H1 (cell line): ENCODE measurements at regions not wholly inside any gene's neighbourhood (a gene's known extent, or its start where the extent isn't known, plus 50 kb on each side); places are given as distances from the start of the nearest gene placed in this dataset.

Source experiments
- CTCF ChIA-PET: fragments of 300-600 bp; sonication (Branson Sonifier 250); formaldehyde crosslinking; loops from one replicate; lab custom pipeline; 2021; ENCODE audit not compliant: partially characterized antibody; lab: Charles Lee
- POLR2A ChIA-PET: fragments of 300-600 bp; sonication (Branson Sonifier 250); formaldehyde crosslinking; loops from one replicate; lab custom pipeline; 2021; ENCODE audit warnings: inconsistent platforms; ENCODE audit not compliant: partially characterized antibody; lab: Charles Lee
- DNase-seq, 2 experiments: peaks; one replicate each; pipeline versions ENCODE4 v3.0.0 to v3.0.0-alpha.2; 2010 to 2022; ENCODE audit warnings: low spot score in 2 of 2, low read depth in 1 of 2, mixed read lengths in 1 of 2
- FAIRE-seq: peaks from 2 replicates; lab custom pipeline; 2011; peaks lifted over from hg19 to GRCh38; lab: Jason Lieb, UNC
- H2AFZ ChIP-seq: 2 replicates; pipeline ENCODE4 v1.8.1; 2012; ENCODE audit warnings: low read length, inconsistent platforms
- H2AK5ac ChIP-seq: 2 replicates; pipeline ENCODE4 v1.6.1; 2013; ENCODE audit warnings: low read depth, low read length
- H2BK120ac ChIP-seq: replicated peaks from 2 replicates; pipeline ENCODE3; 2013; ENCODE audit warnings: low read depth, low read length, inconsistent platforms
- H2BK12ac ChIP-seq: 2 replicates; pipeline ENCODE4 v1.6.1; 2013; ENCODE audit warnings: low read depth, low read length
- H2BK15ac ChIP-seq: 2 replicates; pipeline ENCODE4 v1.6.1; 2013; ENCODE audit warnings: low read length
- H2BK20ac ChIP-seq: 2 replicates; pipeline ENCODE4 v1.6.1; 2013; ENCODE audit warnings: low read length
- H2BK5ac ChIP-seq: 2 replicates; pipeline ENCODE4 v1.6.1; 2013; ENCODE audit warnings: low read depth, low read length
- H3K14ac ChIP-seq: 2 replicates; pipeline ENCODE4 v1.6.1; 2013; ENCODE audit warnings: inconsistent platforms; ENCODE audit not compliant: insufficient read length
- H3K18ac ChIP-seq: 2 replicates; pipeline ENCODE4 v1.6.1; 2013; ENCODE audit warnings: low read length; ENCODE audit errors: extremely low read depth
- H3K23ac ChIP-seq: 2 replicates; pipeline ENCODE4 v1.6.1; 2013; ENCODE audit warnings: inconsistent platforms; ENCODE audit not compliant: insufficient read length
- H3K23me2 ChIP-seq: 2 replicates; pipeline ENCODE4 v1.6.1; 2013; ENCODE audit warnings: low read depth, low read length
- H3K27ac ChIP-seq: 2 replicates; pipeline ENCODE4 v1.6.1; 2011; ENCODE audit warnings: low read depth, low read length, inconsistent platforms
- H3K27me3 ChIP-seq, 4 experiments: replicated peaks in 1 of 4; 1 replicate in 1 of 4; 2 replicates in 3 of 4; pipeline versions ENCODE4 v1.6.1 to v1.8.1; 2011 to 2013; ENCODE audit warnings: low read length in 3 of 4, mild to moderate bottlenecking in 3 of 4, inconsistent platforms in 2 of 4, mixed read lengths in 2 of 4, moderate library complexity in 1 of 4; ENCODE audit not compliant: control insufficient read depth in 3 of 4, insufficient read depth in 3 of 4; ENCODE audit errors: extremely low read depth in 1 of 4
- H3K36me3 ChIP-seq, 4 experiments: 2 replicates each; pipeline versions ENCODE4 v1.6.1 to v1.8.1; 2011 to 2013; ENCODE audit warnings: mild to moderate bottlenecking in 4 of 4, low read length in 3 of 4, moderate library complexity in 2 of 4, control low read depth in 1 of 4, inconsistent platforms in 1 of 4; ENCODE audit not compliant: insufficient read depth in 4 of 4, control insufficient read depth in 2 of 4
- H3K4ac ChIP-seq: replicated peaks from 2 replicates; pipeline ENCODE3; 2013; ENCODE audit warnings: low read length, low read depth, mixed read lengths, inconsistent platforms; ENCODE audit not compliant: insufficient read length
- H3K4me1 ChIP-seq, 4 experiments: replicated peaks in 1 of 4; 1 replicate in 1 of 4; 2 replicates in 3 of 4; pipeline versions ENCODE4 v1.6.1 to v1.8.1; 2011 to 2013; ENCODE audit warnings: low read length in 3 of 4, inconsistent platforms in 2 of 4, mixed read lengths in 1 of 4; ENCODE audit not compliant: insufficient read depth in 4 of 4, control insufficient read depth in 3 of 4
- H3K4me2 ChIP-seq, 2 experiments: 2 replicates each; pipeline versions ENCODE4 v1.6.1 to v1.8.1; 2011 to 2013; ENCODE audit warnings: low read depth in 2 of 2, low read length in 2 of 2, control low read depth in 1 of 2, inconsistent platforms in 1 of 2, mild to moderate bottlenecking in 1 of 2; ENCODE audit not compliant: insufficient read depth in 1 of 2
- H3K4me3 ChIP-seq, 4 experiments: fragments of 200-600, 300-600 bp in 1 of 4; sonication (generic), shearing (Covaris generic), sonication (Bioruptor Twin) in 1 of 4; 2 replicates each; pipeline versions ENCODE4 v1.5.1 to v1.8.1; 2011 to 2016; ENCODE audit warnings: low read length in 4 of 4, low read depth in 3 of 4, control low read depth in 2 of 4, inconsistent platforms in 2 of 4, mild to moderate bottlenecking in 2 of 4, mixed read lengths in 1 of 4, moderate library complexity in 1 of 4; ENCODE audit not compliant: insufficient read depth in 2 of 4; ENCODE audit errors: extremely low read depth in 1 of 4
- H3K56ac ChIP-seq: replicated peaks from 2 replicates; pipeline ENCODE3; 2013; ENCODE audit warnings: low read depth, mild to moderate bottlenecking, mixed read lengths, low read length, inconsistent platforms; ENCODE audit not compliant: insufficient read length
- H3K79me1 ChIP-seq: 2 replicates; pipeline ENCODE4 v1.6.1; 2013; ENCODE audit warnings: low read depth, low read length, control low read depth
- H3K79me2 ChIP-seq, 2 experiments: 2 replicates each; pipeline versions ENCODE4 v1.6.1 to v1.8.1; 2012 to 2013; ENCODE audit warnings: low read length in 2 of 2, mild to moderate bottlenecking in 2 of 2, inconsistent platforms in 1 of 2; ENCODE audit not compliant: insufficient read depth in 2 of 2, control insufficient read depth in 1 of 2
- H3K9ac ChIP-seq, 4 experiments: replicated peaks in 1 of 4; 1 replicate in 1 of 4; 2 replicates in 3 of 4; pipeline versions ENCODE4 v1.6.1 to v1.8.1; 2011 to 2013; ENCODE audit warnings: low read depth in 3 of 4, low read length in 3 of 4, control low read depth in 2 of 4, mild to moderate bottlenecking in 2 of 4, moderate library complexity in 2 of 4, inconsistent platforms in 1 of 4; ENCODE audit errors: extremely low read depth in 1 of 4
- H3K9me3 ChIP-seq, 2 experiments: 2 replicates each; pipeline versions ENCODE4 v1.6.1 to v1.8.1; 2012 to 2013; ENCODE audit warnings: mild to moderate bottlenecking in 2 of 2, moderate library complexity in 2 of 2, control low read depth in 1 of 2, inconsistent platforms in 1 of 2, low read depth in 1 of 2, low read length in 1 of 2, mixed read lengths in 1 of 2; ENCODE audit not compliant: insufficient read depth in 2 of 2
- H4K20me1 ChIP-seq, 2 experiments: replicated peaks in 1 of 2; 2 replicates each; pipeline versions ENCODE3 to v1.8.1; 2011 to 2013; ENCODE audit warnings: inconsistent platforms in 2 of 2, low read length in 2 of 2, mild to moderate bottlenecking in 1 of 2; ENCODE audit not compliant: insufficient read depth in 2 of 2, control insufficient read depth in 1 of 2
- H4K5ac ChIP-seq: 2 replicates; pipeline ENCODE4 v1.6.1; 2013; ENCODE audit warnings: low read length, low read depth, mixed read lengths, inconsistent platforms; ENCODE audit not compliant: insufficient read length
- H4K8ac ChIP-seq: 2 replicates; pipeline ENCODE4 v1.8.0; 2013; ENCODE audit warnings: mild to moderate bottlenecking, moderate library complexity, low read length, inconsistent platforms; ENCODE audit not compliant: insufficient read depth; ENCODE audit errors: extremely low read depth
- H4K91ac ChIP-seq: replicated peaks from 2 replicates; pipeline ENCODE3; 2013; ENCODE audit warnings: low read length, mixed read lengths, inconsistent platforms; ENCODE audit not compliant: insufficient read length
- ASH2L ChIP-seq: fragments of 200-600, 300-600 bp; sonication (generic); IDR thresholded peaks from one replicate; pipeline ENCODE4 v1.7.1; 2017; ENCODE audit warnings: low read length
- CBX5 ChIP-seq: fragments of 300-800, 300-1000 bp; sonication (generic); IDR thresholded peaks from 2 replicates; pipeline ENCODE4 v1.7.1; 2016; ENCODE audit warnings: antibody characterized with exemption, low read length, low read depth
- RFX5 ChIP-seq: IDR thresholded peaks from 2 replicates; pipeline ENCODE4 v1.6.1; 2011; ENCODE audit warnings: low read depth, low read length, improper control_type of control experiment, borderline replicate concordance
- RNF2 ChIP-seq: fragments of 200-900, 300-1000 bp; sonication (generic); IDR thresholded peaks from 2 replicates; pipeline ENCODE4 v1.7.1; 2016; ENCODE audit warnings: borderline replicate concordance, low read depth, mild to moderate bottlenecking, antibody characterized with exemption, low read length; ENCODE audit not compliant: poor library complexity, severe bottlenecking; ENCODE audit errors: missing control alignments
- SIX5 ChIP-seq: IDR thresholded peaks from 2 replicates; pipeline ENCODE4 v1.6.1; 2011; ENCODE audit warnings: mild to moderate bottlenecking, low read depth, low read length
- TCF12 ChIP-seq: IDR thresholded peaks from 2 replicates; pipeline ENCODE4 v1.6.1; 2011; ENCODE audit warnings: low read depth, mild to moderate bottlenecking, low read length
- ZNF274 ChIP-seq: IDR thresholded peaks from 2 replicates; pipeline ENCODE4 v1.7.0; 2012; ENCODE audit warnings: low read length, borderline replicate concordance; ENCODE audit errors: extremely low read depth
- WGBS, 2 experiments: shearing (Covaris generic) in 1 of 2; methylation state at CpG; one replicate each; pipeline versions ENCODE4 v1.1.6 to v1.1.7; 2013 to 2015; ENCODE audit warnings: low lambda C conversion rate in 2 of 2, mixed read lengths in 2 of 2, inconsistent platforms in 1 of 2, low coverage in 1 of 2, missing lambda C conversion rate in 1 of 2; ENCODE audit not compliant: insufficient replicate concordance in 2 of 2, insufficient coverage in 1 of 2, insufficient read length in 1 of 2; ENCODE audit errors: extremely low coverage in 1 of 2, missing lambda C conversion rate in 1 of 2; 5-methylcytosine and 5-hydroxymethylcytosine counted together
- TF ChIP-seq, protein P1 (sequence below): IDR thresholded peaks from 2 replicates; pipeline ENCODE4 v1.6.1; 2011; ENCODE audit warnings: low read length, improper control_type of control experiment

DNA sequence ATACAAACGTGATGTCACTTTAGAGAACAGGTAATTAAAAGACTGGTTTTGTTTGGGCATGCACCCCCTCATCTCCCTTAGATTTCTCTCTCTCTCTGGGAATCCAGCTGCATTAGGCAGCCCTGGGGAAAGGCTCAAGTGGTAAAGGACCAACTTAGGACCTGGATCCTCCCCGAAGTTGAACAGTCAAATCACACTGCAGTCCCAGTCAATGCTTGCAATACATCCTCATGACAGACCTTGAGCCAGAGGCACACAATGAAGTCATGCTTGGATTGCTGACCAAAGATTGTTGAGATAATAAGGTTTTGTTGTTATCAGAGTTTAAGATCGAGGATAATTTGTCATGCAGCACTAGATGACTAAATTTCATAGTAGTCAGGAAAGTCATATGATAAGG, 1285.8 kb upstream of the NCAM2 start:
- no peak overlapping the region for H2BK12ac ChIP-seq
- no peak overlapping the region for H2BK20ac ChIP-seq
- 0 out of 8 replicates have a peak, but pooled peaks cover 0 to 1% (median 0%) of the 10 kb centered on the region in 4 experiments for H3K36me3 ChIP-seq
- H3K18ac ChIP-seq: no peak overlapping the region
- H4K20me1 ChIP-seq: no peaks in the 10 kb centered on the region
- no peak overlapping the region for H2BK15ac ChIP-seq
- no peak overlapping the region for H4K91ac ChIP-seq
- no peak overlapping the region for H3K56ac ChIP-seq
- no peaks in the 10 kb centered on the region for H3K27me3 ChIP-seq
- no peak overlapping the region for H2BK120ac ChIP-seq
- POLR2A ChIA-PET: no interaction called here
- no peaks in the 10 kb centered on the region for H3K4me1 ChIP-seq
- DNase-seq (no peak), FAIRE-seq (no peak)
- CTCF ChIA-PET: no interaction called here
- no peaks in the 10 kb centered on the region for H3K23me2 ChIP-seq
- H3K79me1 ChIP-seq: no peaks in the 10 kb centered on the region
- 0 out of 2 replicates have a peak overlapping the region, but pooled peaks have one; percentile 18 for H2AFZ ChIP-seq
- 0 out of 4 replicates have a peak, but pooled peaks cover 0 to 2% of the 10 kb centered on the region in 2 experiments for H3K9me3 ChIP-seq
- no peak overlapping the region for H3K14ac ChIP-seq
- no peak overlapping the region for H3K4ac ChIP-seq
- WGBS, 2 experiments: 87% methylated on average over 3 of the region's 3 CpGs; no CpG with 5 or more reads in 1 of the 2 experiments
- no peaks in the 10 kb centered on the region for H3K79me2 ChIP-seq
- no peak overlapping the region for H3K4me3 ChIP-seq
- TF ChIP-seq RFX5: no peak
- no peak for TF ChIP-seq TCF12
- no peak for TF ChIP-seq RNF2
- TF ChIP-seq ZNF274: no peak
- no peak for TF ChIP-seq SIX5
- TF ChIP-seq CBX5: no peak
- no peak for TF ChIP-seq ASH2L
- TF ChIP-seq, protein P1, sequence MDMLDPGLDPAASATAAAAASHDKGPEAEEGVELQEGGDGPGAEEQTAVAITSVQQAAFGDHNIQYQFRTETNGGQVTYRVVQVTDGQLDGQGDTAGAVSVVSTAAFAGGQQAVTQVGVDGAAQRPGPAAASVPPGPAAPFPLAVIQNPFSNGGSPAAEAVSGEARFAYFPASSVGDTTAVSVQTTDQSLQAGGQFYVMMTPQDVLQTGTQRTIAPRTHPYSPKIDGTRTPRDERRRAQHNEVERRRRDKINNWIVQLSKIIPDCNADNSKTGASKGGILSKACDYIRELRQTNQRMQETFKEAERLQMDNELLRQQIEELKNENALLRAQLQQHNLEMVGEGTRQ: no peak
- TF ChIP-seq, all 59 proteins: peak for 0
- H3K9ac ChIP-seq: no peak overlapping the region
- H3K27ac ChIP-seq: no peak overlapping the region
- H3K4me2 ChIP-seq: no peak overlapping the region
- no peak overlapping the region for H3K23ac ChIP-seq
- H4K8ac ChIP-seq: no peak overlapping the region
- H2AK5ac ChIP-seq: no peak overlapping the region
- H4K5ac ChIP-seq: no peak overlapping the region
- no peak overlapping the region for H2BK5ac ChIP-seq
